GM21360 (cell line): ENCODE measurements at regions not wholly inside any gene's neighbourhood (a gene's known extent, or its start where the extent isn't known, plus 50 kb on each side); places are given as distances from the start of the nearest gene placed in this dataset.
"Not testable (repeated sequence)": the region's sequence is repeated elsewhere in the genome, so short reads cannot be mapped to it uniquely, and the experiment has no call there.

Source experiments
- ATAC-seq: cut with Tn5 transposase; IDR thresholded peaks from one replicate; pipeline ENCODE4 v1.9.1; 2021; ENCODE audit warnings: mild to moderate bottlenecking, moderate library complexity; ENCODE audit not compliant: unreplicated experiment

- no peak for ATAC-seq
Measured at GRCh38 chr3:145450018-145450682, 710.8 kb downstream of the PLOD2 start.

DNA sequence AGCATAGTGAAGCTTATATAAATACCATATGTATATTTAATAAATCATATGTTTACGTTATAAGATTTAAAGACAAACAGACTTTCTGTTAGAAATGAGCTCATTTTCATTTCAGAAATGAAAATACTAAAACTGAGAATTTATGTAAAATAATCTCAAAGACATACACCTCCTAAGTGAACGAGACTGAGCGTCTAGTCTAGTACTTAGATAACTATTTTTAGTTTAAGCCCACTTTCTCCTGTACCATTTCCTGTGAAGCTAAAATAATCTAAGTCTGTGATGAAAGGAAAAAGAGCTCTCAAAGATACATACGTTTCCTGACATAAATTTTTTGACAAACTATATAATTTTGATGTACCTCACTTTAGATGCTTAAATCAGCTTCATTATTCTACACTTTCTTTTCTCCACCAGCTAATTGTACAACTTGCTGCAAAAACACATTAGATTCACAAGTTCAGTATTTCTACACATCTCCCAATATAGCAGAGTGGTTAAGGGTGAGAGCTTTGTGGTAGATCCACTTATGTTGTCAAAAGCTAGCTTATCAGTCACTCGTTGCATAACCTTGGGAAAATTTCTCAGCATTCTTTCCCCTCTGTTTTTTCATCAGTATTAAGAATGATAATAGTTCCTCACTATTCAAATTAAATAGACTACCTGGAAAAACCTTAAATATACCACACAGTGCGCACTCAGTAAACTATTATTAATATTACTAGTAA is 703.0 kb downstream of the PLOD2 start:
- no peak for ATAC-seq

DNA sequence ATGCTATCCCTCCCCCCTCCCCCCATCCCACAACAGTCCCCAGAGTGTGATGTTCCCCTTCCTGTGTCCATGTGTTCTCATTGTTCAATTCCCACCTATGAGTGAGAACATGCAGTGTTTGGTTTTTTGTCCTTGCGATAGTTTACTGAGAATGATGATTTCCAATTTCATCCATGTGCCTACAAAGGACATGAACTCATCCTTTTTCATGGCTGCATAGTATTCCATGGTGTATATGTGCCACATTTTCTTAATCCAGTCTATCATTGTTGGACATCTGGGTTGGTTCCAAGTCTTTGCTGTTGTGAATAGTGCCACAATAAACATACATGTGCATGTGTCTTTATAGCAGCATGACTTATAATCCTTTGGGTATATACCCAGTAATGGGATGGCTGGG is 701.3 kb downstream of the PLOD2 start:
- not testable (repeated sequence) for ATAC-seq

DNA sequence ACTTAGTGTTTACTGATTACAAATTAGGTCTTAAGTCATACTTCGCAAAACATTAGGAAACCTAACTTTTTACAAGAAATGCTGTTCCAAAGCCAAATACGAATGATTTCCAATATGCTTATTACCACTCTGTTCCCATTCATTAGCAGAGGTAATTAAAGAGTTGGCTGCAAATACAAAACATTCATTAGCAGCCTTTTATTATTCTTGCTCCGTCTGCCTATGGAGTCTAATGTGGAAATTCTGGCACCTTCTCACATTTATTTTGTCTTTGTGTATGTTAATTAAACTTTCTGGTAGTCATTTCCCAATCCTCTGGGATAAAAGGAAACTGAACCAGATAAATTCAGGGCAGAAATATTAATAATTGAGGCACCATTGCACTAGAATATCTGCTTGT is 689.0 kb downstream of the PLOD2 start:
- ATAC-seq: no peak

DNA sequence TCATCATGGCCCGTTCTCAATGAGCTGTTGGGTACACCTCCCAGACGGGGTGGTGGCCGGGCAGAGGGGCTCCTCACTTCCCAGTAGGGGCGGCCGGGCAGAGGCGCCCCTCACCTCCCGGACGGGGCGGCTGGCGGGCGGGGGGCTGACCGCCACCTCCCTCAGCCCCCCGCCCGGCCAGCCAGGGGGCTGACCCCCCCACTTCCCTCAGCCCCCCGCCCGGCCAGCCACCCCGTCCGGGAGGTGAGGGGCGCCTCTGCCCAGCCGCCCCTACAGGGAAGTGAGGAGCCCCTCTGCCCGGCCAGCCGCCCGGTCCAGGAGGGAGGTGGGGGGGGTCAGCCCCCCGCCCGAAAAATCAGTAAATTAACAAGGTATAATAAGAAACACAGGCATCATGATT is 678.2 kb downstream of the PLOD2 start:
- not testable (repeated sequence) for ATAC-seq

DNA sequence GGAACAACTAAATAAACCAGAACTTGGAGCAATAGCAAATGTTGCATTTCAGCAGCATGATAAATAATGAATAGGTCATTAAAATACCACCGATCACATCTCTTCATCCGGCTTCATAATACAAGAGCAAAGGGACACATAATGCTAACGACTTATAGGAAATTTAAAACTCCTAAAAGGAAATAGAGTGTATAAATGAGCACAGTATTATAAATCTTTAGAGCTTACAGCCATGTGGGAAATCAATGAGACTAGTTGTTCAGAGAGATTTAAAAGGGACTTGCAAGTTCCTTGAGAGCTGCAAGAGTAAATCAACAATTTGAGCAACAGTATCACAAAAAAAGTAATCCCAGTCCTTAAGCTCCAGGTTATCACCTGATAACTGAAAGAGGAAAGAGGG is 677.0 kb downstream of the PLOD2 start:
- no peak for ATAC-seq

- ATAC-seq: no peak
Measured at GRCh38 chr3:145489011-145489410, 672.0 kb downstream of the PLOD2 start.

- ATAC-seq: no peak
Measured at GRCh38 chr3:145490088-145491048, 670.6 kb downstream of the PLOD2 start.

DNA sequence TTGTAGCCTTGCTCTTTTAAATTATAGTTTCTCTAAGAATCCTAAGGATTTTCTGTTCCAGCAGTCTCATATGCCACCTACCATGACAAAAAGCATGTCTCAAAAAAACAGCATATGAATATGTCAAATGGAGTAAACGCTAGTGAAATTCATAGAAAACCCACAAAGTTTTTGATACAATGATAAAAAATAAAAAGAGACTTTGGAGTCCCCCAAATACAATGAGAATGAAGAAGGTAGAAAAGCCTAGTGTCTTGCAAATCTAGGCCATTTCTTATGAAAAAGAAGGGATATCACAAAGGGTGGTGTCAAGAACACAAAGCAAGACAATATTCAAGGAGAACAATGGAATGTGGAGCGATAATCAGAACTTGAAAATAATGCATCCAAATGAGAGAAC is 668.5 kb downstream of the PLOD2 start:
- ATAC-seq: no peak

GRCh38 chr3:145517416-145517815 is 643.6 kb downstream of the PLOD2 start:
- ATAC-seq: not testable (repeated sequence)

DNA sequence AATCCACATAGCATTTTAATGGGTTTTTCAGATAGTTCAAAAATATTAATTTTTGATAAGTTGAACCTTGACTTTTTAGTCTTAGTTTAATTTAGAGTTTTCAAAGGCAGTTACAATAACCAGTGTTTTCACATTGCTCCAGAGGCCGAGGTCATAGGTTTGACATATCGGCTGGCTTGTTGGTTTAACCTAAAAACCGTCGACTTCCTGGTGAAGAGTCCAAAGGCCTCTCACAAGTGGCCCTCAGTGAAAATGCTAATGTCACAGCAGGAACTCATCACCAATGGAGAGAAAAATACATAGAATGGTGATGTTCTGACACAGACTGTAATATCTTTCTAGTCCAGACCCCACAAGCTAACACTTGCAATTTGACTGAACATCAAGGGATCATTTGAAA is 642.3 kb downstream of the PLOD2 start:
- ATAC-seq: no peak

DNA sequence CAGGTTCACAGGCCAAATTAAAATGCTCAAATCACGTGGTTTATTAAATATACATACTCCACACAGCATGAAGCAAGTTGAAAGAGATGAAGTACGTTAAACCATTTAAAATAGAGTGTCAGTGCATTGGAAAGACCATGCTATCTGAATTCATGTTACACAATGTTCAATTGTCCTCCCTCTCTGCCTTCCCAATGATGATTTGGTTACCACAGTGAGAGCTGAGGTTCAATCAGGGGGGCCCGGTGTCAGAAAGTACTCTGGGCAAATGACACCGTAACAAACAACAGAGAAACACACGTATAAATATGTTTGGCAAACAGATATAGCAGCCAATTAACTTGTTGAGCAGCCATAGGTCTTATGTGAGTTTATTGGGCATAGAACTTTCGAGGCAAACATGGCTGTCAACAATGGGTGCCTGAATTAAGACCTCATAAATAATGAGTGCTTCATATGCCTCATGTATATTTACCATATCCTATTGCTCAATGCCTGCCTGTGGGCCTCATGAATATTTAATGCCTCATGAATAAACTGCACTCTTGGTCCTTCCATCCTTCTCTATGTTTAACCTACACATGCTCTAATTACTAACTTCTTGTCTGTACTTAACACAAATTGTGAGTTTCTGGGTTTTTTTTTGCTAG is 641.5 kb downstream of the PLOD2 start:
- no peak for ATAC-seq

- ATAC-seq: no peak
Measured at GRCh38 chr3:145522179-145522578, 638.8 kb downstream of the PLOD2 start.

DNA sequence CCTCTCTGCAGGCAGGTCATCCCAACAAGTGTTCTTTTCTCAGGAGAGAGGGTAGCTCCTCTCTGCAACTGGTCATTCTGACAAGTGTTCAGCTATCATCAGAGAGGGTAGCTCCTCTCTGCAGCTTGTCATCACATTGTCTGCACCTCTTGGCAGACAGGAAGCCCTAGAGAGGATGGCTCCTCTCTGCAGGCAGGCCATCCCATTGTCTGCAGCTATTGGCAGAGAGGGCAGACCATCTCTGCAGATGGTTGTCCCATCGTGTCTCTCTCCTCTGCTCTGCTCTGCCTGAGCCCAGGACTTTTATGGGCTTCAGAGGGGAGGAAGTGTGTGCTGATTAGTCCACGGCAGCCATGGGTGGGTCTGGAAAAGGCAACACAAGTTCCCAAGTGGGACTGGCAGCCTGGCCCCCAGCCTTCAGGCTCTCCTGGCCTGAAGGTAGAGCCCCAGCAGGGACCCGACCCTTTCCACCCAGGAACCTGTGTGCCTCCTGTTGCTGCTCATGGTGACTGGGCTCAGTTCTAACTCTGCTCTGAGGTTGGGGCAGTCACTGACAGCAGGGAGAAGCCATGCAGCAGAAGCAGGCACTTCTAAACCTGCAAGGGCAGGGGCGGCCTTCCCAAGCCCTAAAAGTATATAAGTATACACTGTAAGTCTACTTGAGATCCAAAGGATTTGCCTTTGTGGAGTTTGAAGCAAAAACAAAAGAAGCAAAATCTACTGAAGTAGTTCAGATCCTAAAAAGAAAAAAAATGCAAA is 637.9 kb downstream of the PLOD2 start:
- no peak for ATAC-seq

- ATAC-seq: no peak
Measured at GRCh38 chr3:145531548-145531947, 629.4 kb downstream of the PLOD2 start.

- no peak for ATAC-seq
Measured at GRCh38 chr3:145533696-145534095, 627.3 kb downstream of the PLOD2 start.

DNA sequence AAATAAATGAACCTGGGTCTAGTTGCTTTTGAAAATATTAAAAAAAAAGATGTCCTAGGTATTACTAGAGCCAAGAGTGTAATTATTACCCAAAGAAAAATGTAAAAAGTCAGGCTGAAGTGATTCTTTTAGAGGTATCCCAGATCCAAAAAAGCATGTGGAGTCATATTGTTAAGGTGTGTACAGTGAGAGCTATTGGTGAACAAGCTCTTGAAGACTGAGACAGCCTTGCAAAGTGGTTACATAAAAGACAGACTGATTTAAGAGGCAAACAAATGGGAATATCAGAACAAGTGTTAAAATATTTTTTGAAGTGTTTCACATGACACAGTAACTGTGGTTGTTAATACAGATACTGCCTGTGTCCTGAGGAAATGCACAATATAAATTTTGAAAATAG is 624.5 kb downstream of the PLOD2 start:
- no peak for ATAC-seq

DNA sequence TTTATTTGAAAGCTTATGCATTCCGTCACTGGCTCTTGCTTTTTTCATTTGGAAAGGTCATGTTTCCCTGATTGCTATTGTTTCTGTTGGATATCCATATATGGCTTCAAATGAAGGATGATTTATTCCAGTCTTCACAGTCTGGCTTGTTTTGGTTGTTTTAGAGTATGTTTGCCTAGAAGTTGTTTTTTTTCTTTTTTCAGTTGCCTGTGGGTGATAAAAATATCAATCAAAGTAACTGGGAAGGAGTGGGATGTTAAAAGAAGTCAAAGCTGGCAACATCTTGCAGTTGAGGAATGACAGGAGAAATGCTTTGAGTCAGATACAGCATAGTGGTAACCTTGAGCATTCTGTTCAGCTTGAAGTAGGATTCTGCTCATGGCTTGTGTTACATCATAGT is 610.5 kb downstream of the PLOD2 start:
- ATAC-seq: no peak

DNA sequence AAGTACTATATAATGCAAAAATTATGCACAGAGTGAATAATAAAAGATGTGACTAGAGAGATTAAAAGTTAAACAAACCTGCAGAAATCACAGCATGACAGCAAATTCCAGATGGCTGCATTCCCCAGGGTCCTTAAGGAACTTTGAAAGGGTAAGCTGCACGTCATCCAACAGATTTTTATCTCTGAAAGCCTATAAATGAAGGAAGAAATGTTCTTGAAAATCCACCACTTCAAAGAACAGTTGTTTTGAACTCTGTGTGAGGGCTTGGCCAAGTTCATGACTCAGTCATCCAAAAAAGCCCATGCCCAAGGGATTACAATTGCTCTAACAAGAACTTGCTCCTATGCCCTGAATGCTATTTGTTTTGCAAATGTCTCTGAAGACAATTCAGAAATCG is 603.6 kb downstream of the PLOD2 start:
- ATAC-seq: no peak

GRCh38 chr3:145578471-145578870 is 582.5 kb downstream of the PLOD2 start:
- no peak for ATAC-seq
